ELF-1 (cell line): ENCODE measurements at regions not wholly inside any gene's neighbourhood (a gene's known extent, or its start where the extent isn't known, plus 50 kb on each side); places are given as distances from the start of the nearest gene placed in this dataset.
A peak's percentile ranks its signal among the peaks of the same experiment; 100 is the strongest.
"Not testable (repeated sequence)": the region's sequence is repeated elsewhere in the genome, so short reads cannot be mapped to it uniquely, and the experiment has no call there.

Source experiments
- DNase-seq: peaks from one replicate; pipeline ENCODE4 v3.0.0-alpha.2; 2016; ENCODE audit warnings: low read depth, low spot score

- DNase-seq = no peak
Measured at GRCh38 chr5:17399931-17400330, 98.1 kb upstream of the TAF11L2 start.

GRCh38 chr5:17400724-17401469 lies 97.1 kb upstream of the TAF11L2 start:
- DNase-seq = peak; percentile 68

GRCh38 chr5:17401470-17402288 lies 96.4 kb upstream of the TAF11L2 start:
- peak; percentile 88 for DNase-seq

GRCh38 chr5:17402289-17403121 lies 95.5 kb upstream of the TAF11L2 start:
- DNase-seq = peak; percentile 73

- no peak for DNase-seq
Measured at GRCh38 chr5:17403695-17404490, 94.1 kb upstream of the TAF11L2 start.

- no peak for DNase-seq
Measured at GRCh38 chr5:17405976-17406375, 92.1 kb upstream of the TAF11L2 start.

GRCh38 chr5:17406423-17406838 lies 91.6 kb upstream of the TAF11L2 start:
- no peak for DNase-seq

- no peak for DNase-seq
Measured at GRCh38 chr5:17411436-17412402, 86.3 kb upstream of the TAF11L2 start.

GRCh38 chr5:17412760-17413671 lies 85.0 kb upstream of the TAF11L2 start:
- no peak for DNase-seq

- DNase-seq = no peak
Measured at GRCh38 chr5:17413691-17414090, 84.3 kb upstream of the TAF11L2 start.

- peak; percentile 81 for DNase-seq
Measured at GRCh38 chr5:17415321-17415758, 82.7 kb upstream of the TAF11L2 start.

- DNase-seq = not testable (repeated sequence)
Measured at GRCh38 chr5:17416374-17416773, 81.7 kb upstream of the TAF11L2 start.

- no peak for DNase-seq
Measured at GRCh38 chr5:17424674-17425073, 73.4 kb upstream of the TAF11L2 start.

GRCh38 chr5:17425385-17426070 lies 72.5 kb upstream of the TAF11L2 start:
- no peak for DNase-seq

GRCh38 chr5:17426104-17426749 lies 71.8 kb upstream of the TAF11L2 start:
- DNase-seq = no peak

GRCh38 chr5:17428176-17428800 lies 69.7 kb upstream of the TAF11L2 start:
- DNase-seq = no peak

GRCh38 chr5:17429353-17429752 lies 68.7 kb upstream of the TAF11L2 start:
- DNase-seq = no peak
